Esophagus squamous epithelium (tissue), 5 donors: ENCODE measurements at regions not wholly inside any gene's neighbourhood (a gene's known extent, or its start where the extent isn't known, plus 50 kb on each side); places are given as distances from the start of the nearest gene placed in this dataset.
A peak's percentile ranks its signal among the peaks of the same experiment; 100 is the strongest.
"Not testable (repeated sequence)": the region's sequence is repeated elsewhere in the genome, so short reads cannot be mapped to it uniquely, and the experiment has no call there.

ENCODE experiments used
- DNase-seq: peaks from one replicate; lab custom pipeline; 2025; lab: John Stamatoyannopoulos, UW
- H3K27ac ChIP-seq, 4 donors: fragments of 200-600 bp; sonication (generic); one replicate each; pipeline ENCODE4 v1.5.1; 2016 to 2019; ENCODE audit warnings: mild to moderate bottlenecking in 1 of 4
- H3K27me3 ChIP-seq, 4 donors: fragments of 200-600 bp; sonication (generic); 1 replicate in 3 of 4; 2 replicates in 1 of 4; pipeline versions ENCODE4 v1.5.1 to v1.6.0; 2017 to 2021; ENCODE audit warnings: antibody characterized with exemption in 1 of 4
- H3K36me3 ChIP-seq, 3 donors: fragments of 200-600 bp; sonication (generic); one replicate each; pipeline ENCODE4 v1.5.1; 2016 to 2019
- H3K4me1 ChIP-seq, 3 donors: fragments of 200-600 bp; sonication (generic); one replicate each; pipeline ENCODE4 v1.5.1; 2017 to 2019
- H3K4me3 ChIP-seq, 4 donors: fragments of 200-600 bp; sonication (generic); 1 replicate in 3 of 4; 2 replicates in 1 of 4; pipeline ENCODE4 v1.5.1; 2016 to 2019; ENCODE audit warnings: mild to moderate bottlenecking in 2 of 4, moderate library complexity in 1 of 4
- H3K9me3 ChIP-seq, 3 donors: fragments of 200-600 bp; sonication (generic); one replicate each; pipeline ENCODE4 v1.5.1; 2016 to 2019
- CTCF ChIP-seq, 6 experiments: fragments of 450-650 bp in 4 of 6; fragments of 200-600 bp in 2 of 6; sonication (generic) in 2 of 6; IDR thresholded peaks; one replicate each; pipeline ENCODE4 v1.5.1; 2016 to 2019; ENCODE audit warnings: antibody characterized with exemption in 6 of 6, mild to moderate bottlenecking in 4 of 6, moderate library complexity in 4 of 6
- POLR2A ChIP-seq, 4 donors: fragments of 450-650 bp; IDR thresholded peaks; one replicate each; pipeline ENCODE4 v1.6.1; 2017; ENCODE audit warnings: antibody characterized with exemption in 4 of 4, mild to moderate bottlenecking in 4 of 4, moderate library complexity in 3 of 4
- WGBS, 2 donors: methylation state at CpG; one replicate each; pipeline ENCODE4 v1.1.5; 2018; 5-methylcytosine and 5-hydroxymethylcytosine counted together
- intact Hi-C: fragments of 100-400 bp; cut with DNase I; formaldehyde crosslinking; loops from one replicate; pipeline ENCODE4 v1.15.0; 2022
- donor health status: DM: yes; HTN: yes; CAD: no.

- Histone ChIP-seq H3K36me3 (no peaks in the 10 kb centered on the region), H3K4me1 (no peaks in the 10 kb centered on the region), H3K27me3 (no peaks in the 10 kb centered on the region), H3K4me3 (no peak overlapping the region), H3K27ac (no peak overlapping the region), H3K9me3 (peaks cover 0 to 11% (median 0%) of the 10 kb centered on the region in 3 donors)
- WGBS, 2 donors: 42% methylated on average over 3 of the region's 3 CpGs
- no peak for DNase-seq
- intact Hi-C loops: no loop called here
- no peak for TF ChIP-seq POLR2A (IDR thresholded peaks at IDR 0.05)
- TF ChIP-seq CTCF (IDR thresholded peaks at IDR 0.05): no peak
Observed at GRCh38 chr3:182149594-182149993, 437.9 kb downstream of the SOX2 start.

GRCh38 chr3:182156326-182156725 is 444.6 kb downstream of the SOX2 start:
- H3K4me3 ChIP-seq, intact Hi-C loops, H3K4me1 ChIP-seq, H3K27ac ChIP-seq, H3K27me3 ChIP-seq, DNase-seq, H3K36me3 ChIP-seq, H3K9me3 ChIP-seq: not testable (repeated sequence)
- 80% methylated on average over 1 of the region's 3 CpGs; no CpG with 5 or more reads in 1 of the 2 donors for WGBS, 2 donors

DNA sequence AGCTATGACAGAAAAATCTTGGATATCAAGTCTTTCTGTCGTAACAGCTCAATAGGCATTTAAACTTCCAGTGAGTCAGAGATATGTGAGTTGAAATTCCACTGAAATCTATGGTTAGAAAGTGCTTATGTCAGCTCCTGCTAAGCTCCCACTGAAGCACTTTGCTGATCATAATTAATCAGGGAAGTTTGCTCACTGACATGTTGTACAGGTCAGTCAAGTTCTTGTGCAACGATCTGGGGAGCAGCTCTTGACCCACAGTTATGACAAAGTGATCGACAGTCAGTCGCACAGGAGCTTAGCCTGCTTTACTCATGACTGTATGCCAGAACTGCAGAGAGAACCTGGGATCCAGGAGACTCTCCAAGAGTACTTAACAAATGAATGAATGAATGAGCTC is 453.5 kb downstream of the SOX2 start:
- no peaks in the 10 kb centered on the region for H3K27me3 ChIP-seq
- H3K36me3 ChIP-seq: no peaks in the 10 kb centered on the region
- peak overlapping the region in 3 of 4 donors; percentile 47 to 57 (median 53) for H3K27ac ChIP-seq
- no peaks in the 10 kb centered on the region for H3K9me3 ChIP-seq
- no peak overlapping the region for H3K4me3 ChIP-seq
- peaks cover 0 to 28% (median 0%) of the 10 kb centered on the region in 3 donors for H3K4me1 ChIP-seq
- no peak for DNase-seq
- TF ChIP-seq POLR2A (IDR thresholded peaks at IDR 0.05) (no peak), CTCF (IDR thresholded peaks at IDR 0.05) (no peak)
- WGBS, 2 donors: 27 to 28% methylated on average over 2 to 4 of the region's 4 CpGs
- intact Hi-C loops: no loop called here

GRCh38 chr3:182172534-182172933 is 460.8 kb downstream of the SOX2 start:
- intact Hi-C loops: no loop called here
- 38 to 77% methylated on average over 4 of the region's 4 CpGs for WGBS, 2 donors

DNA sequence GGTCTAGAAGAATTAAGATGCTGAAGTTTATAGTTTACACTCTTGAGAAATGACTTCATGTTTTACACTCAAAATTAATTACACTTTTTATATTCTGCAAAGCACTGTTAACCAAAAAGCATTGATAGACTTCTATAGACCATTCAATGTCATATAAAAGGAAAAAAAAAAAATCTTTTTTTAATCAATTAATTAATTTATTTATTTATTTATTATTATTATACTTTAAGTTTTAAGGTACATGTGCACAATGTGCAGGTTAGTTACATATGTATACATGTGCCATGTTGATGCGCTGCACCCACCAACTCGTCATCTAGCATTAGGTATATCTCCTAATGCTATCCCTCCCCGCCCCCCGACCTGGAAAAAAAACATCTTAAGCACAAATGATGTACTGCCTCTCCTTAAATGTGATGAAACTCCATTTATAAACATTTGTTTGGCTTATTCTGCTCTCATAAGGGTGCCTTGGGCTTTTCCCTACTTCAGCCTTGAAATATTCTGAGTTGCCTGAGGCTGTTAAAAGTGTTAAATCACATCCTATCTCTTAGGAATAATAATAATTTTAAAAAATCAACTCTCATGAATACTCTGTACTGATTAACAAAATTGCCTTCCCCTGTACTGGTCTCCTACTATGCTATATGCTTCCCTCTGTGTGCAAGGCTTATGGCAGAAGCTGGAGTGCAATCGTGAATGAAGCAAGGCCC is 466.9 kb downstream of the SOX2 start:
- TF ChIP-seq CTCF (IDR thresholded peaks at IDR 0.05) (no peak), POLR2A (IDR thresholded peaks at IDR 0.05) (no peak)
- Histone ChIP-seq H3K36me3 (no peaks in the 10 kb centered on the region), H3K4me1 (peaks cover 0 to 17% (median 7%) of the 10 kb centered on the region in 3 donors), H3K27me3 (no peaks in the 10 kb centered on the region), H3K4me3 (no peak overlapping the region), H3K9me3 (no peaks in the 10 kb centered on the region), H3K27ac (no peak overlapping the region)
- intact Hi-C loops: no loop called here
- WGBS, 2 donors: 77 to 79% methylated on average over 5 of the region's 5 CpGs
- no peak for DNase-seq

More at GRCh38 chr3:182172534-182172933, 460.8 kb downstream of the SOX2 start:
- no peaks in the 10 kb centered on the region for H3K27me3 ChIP-seq
- DNase-seq: no peak
- TF ChIP-seq CTCF (IDR thresholded peaks at IDR 0.05) (no peak), POLR2A (IDR thresholded peaks at IDR 0.05) (no peak)
- no peak overlapping the region for H3K27ac ChIP-seq
- no peaks in the 10 kb centered on the region for H3K9me3 ChIP-seq
- H3K4me1 ChIP-seq: no peaks in the 10 kb centered on the region
- H3K36me3 ChIP-seq: no peaks in the 10 kb centered on the region
- no peak overlapping the region for H3K4me3 ChIP-seq
